ENCODE measurements at regions not wholly inside any gene's neighbourhood (a gene's known extent, or its start where the extent isn't known, plus 50 kb on each side); places are given as distances from the start of the nearest gene placed in this dataset.

DNA sequence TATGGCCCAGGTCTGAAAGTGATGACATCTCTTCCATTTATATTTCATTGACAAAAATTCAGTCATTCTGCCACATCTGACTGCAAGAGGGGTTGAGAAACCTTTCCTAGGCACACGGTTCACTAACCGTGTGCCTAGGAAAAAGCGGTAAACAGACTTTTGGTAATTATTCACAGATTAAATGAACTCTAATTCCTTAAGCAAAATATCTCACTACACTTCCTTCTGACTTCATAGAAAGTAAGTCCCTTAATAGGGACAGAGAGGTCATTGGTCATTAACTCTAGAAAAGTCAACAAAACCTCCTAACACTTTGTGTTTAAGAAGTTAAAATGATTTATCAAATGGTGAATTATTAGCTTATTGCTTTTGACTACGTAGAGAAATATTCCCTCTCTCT, 205.1 kb downstream of the PDHA2 start:
- DNase-seq (ENCODE audit: low spot score), result no peak
- TF ChIP-seq, protein P1, sequence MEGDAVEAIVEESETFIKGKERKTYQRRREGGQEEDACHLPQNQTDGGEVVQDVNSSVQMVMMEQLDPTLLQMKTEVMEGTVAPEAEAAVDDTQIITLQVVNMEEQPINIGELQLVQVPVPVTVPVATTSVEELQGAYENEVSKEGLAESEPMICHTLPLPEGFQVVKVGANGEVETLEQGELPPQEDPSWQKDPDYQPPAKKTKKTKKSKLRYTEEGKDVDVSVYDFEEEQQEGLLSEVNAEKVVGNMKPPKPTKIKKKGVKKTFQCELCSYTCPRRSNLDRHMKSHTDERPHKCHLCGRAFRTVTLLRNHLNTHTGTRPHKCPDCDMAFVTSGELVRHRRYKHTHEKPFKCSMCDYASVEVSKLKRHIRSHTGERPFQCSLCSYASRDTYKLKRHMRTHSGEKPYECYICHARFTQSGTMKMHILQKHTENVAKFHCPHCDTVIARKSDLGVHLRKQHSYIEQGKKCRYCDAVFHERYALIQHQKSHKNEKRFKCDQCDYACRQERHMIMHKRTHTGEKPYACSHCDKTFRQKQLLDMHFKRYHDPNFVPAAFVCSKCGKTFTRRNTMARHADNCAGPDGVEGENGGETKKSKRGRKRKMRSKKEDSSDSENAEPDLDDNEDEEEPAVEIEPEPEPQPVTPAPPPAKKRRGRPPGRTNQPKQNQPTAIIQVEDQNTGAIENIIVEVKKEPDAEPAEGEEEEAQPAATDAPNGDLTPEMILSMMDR (IDR thresholded peaks at IDR 0.05), result no peak
- Histone ChIP-seq H3K4me3 (no peak overlapping the region), H3K27ac (no peak overlapping the region)

DNA sequence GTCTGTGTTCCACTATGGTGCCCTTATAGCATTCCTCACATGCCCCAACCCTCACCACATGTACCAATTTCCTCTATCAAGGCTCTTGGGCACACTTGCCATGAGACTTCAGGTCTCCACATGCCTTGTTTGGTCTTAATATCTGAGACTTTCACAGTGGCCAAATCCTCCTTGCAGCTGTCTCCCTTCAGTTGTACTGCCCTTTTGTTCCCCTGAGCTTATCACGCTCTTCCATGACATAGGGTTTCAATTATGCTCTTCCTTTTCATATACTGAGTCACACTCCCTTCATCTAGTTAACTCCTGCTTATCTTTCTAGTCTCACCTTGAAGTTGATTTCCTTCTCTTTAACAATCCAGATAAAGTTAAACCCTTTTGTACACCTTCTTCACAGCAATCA, 212.9 kb downstream of the PDHA2 start:
- DNase-seq (ENCODE audit: low spot score), result no peak
- no peak overlapping the region for H3K4me3 ChIP-seq
- H3K27ac ChIP-seq, result no peak overlapping the region
- TF ChIP-seq, protein P1 (IDR thresholded peaks at IDR 0.05), result no peak

DNA sequence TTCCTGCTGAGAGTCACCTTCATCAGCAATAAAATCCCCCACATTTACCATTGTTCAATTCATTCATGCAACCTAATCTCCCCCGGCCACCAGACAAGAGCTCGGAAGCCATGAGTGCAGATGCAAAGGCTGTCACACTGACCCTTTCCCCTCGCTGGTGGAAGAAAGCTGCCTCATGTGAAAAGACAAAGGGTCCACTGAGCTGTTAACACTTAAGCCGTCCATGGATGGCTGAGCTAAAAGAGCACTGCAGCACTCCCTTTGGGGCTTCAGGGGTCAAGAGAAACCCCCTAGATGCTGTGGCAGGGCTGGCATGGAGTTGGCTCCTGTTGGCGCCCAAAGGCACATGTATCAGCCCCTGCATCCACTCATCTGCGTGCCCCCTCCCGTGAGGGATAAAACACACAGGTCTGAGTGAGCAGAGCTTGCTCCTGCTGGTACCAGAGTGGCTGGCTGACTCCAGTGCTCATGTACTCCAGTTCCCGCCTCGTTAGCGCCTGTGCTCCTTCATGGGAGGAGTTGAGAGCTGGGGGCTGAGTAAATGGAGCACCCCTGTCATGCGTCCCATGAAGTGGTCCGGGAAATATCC, 216.5 kb downstream of the PDHA2 start:
- TF ChIP-seq, protein P1 (IDR thresholded peaks at IDR 0.05), result no peak
- Histone ChIP-seq H3K27ac (no peak overlapping the region), H3K4me3 (no peak overlapping the region)
- DNase-seq (ENCODE audit: low spot score), result no peak

DNA sequence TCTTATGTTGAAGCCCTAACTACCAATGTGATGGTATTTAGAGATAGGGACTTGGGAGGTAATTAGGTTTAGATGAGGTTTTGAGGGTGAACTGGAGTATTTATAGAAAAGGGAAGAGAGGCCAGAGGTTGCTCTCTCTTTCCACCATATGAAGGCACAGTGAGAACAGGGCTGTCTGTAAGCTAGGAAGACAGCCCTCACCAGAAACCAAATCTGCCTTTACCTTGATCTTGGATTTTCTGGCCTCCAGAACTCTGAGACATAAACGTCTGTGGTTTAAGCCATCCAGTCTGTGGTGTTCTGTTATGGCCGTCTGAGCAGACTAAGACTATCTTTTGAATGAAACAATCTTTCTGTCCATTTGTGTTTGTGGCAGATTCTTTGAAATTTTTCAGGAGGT, 223.7 kb downstream of the PDHA2 start:
- no peak for DNase-seq (ENCODE audit: low spot score)
- Histone ChIP-seq H3K4me3 (no peak overlapping the region), H3K27ac (no peak overlapping the region)
- TF ChIP-seq, protein P1 (IDR thresholded peaks at IDR 0.05), result no peak

DNA sequence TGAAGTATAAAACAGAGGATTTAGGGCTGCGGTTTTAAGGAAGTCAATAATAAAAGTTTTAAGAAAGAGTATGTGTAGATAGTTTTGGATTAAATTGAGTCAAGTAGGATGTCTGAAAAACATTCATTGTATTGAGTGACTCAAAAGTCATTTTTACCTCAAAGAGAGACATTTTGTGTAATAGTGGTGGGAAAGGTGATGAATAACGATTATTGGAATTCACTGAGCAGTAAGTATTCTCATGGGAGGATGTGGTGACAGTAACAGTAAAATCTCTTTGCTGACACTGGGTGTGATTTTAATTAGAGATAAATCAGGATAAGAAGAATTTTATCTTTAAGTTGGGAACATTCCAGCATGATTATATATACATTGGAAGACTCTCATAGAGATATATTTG, 233.6 kb downstream of the PDHA2 start:
- Histone ChIP-seq H3K27ac (no peak overlapping the region), H3K4me3 (no peak overlapping the region)
- no peak for DNase-seq (ENCODE audit: low spot score)
- TF ChIP-seq, protein P1 (IDR thresholded peaks at IDR 0.05), result no peak

DNA sequence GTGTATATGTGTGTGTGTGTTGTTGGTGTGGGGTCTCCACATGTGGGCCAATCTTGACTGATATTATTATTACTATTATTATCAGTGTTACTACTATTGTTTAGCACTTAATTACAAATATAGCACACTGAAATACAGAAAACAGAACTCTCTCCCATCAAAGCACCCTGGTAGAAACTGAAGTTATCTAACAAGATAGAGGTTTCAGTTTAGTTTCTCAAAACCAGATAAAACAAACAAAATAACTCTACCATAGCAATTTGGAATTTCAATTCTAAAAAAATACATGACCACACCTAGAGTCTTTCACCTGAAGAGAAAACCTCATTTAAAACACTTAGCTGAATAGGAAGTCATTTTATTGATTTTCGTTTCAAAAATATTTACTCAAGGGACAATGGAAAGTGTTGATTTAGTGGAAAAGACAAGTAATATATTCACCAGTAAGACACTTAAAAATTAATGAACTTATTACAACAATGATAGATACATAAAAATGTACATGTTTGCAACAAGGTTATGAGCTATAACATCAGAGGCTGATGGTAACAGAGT, 252.3 kb downstream of the PDHA2 start:
- H3K4me3 ChIP-seq, result no peak overlapping the region
- no peak for DNase-seq (ENCODE audit: low spot score)
- no peak overlapping the region for H3K27ac ChIP-seq
- TF ChIP-seq, protein P1 (IDR thresholded peaks at IDR 0.05), result no peak

DNA sequence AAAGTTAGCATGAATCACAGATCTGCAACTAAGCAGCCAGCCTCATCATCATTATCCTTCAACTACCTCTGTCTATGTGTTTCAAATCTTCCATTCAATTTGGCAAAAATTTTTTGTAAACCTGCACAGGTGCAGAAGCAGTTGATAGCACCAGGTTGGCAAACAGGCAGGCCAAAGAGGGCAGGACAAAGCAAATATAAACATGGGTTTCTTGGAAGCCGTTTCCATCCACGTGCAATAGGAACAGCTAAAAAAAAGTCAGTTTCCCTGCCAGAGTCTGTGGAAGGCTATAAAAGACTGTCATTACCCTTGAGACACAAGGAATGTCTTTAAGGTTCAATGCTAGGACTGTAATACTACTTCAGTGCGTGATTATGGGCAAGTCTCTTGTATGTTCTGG, 253.2 kb downstream of the PDHA2 start:
- Histone ChIP-seq H3K4me3 (no peak overlapping the region), H3K27ac (no peak overlapping the region)
- TF ChIP-seq, protein P1 (IDR thresholded peaks at IDR 0.05), result no peak
- no peak for DNase-seq (ENCODE audit: low spot score)

Measured in coronary artery (tissue), 2 donors.